ENCODE measurements at regions not wholly inside any gene's neighbourhood (a gene's known extent, or its start where the extent isn't known, plus 50 kb on each side); places are given as distances from the start of the nearest gene placed in this dataset.
"Not testable (repeated sequence)": the region's sequence is repeated elsewhere in the genome, so short reads cannot be mapped to it uniquely, and the experiment has no call there.

DNA sequence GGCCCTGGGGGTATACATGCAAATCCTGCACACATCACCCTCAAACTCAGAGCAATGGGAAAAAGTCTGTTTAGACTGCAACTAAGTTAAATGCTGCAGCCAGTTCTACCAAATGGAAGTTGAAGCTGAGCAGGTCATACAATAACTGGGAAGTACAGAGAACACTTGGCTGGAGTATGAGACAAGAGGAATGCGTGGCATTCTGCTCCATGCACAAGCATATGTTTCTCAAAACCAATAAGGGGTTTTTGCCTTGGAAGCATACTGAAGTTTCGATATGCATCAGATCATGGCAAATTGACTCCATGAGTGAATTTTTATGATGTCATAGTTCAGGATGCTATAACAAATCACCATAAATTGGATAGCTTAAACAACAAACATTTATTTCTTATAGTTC lies 193.8 kb downstream of the COL12A1 start:
- ChIA-PET CTCF (ENCODE audit: low intra/inter-chr PET ratio) (no interaction called here), POLR2A (no interaction called here)
- Histone ChIP-seq H3K36me3 (ENCODE audit: control insufficient read depth, insufficient read depth, low read length) (no peaks in the 10 kb centered on the region), H3K27ac (ENCODE audit: extremely low read depth, low read depth, low read length) (no peak overlapping the region), H3K79me2 (ENCODE audit: control insufficient read depth, insufficient read depth, low read length) (no peaks in the 10 kb centered on the region), H3K9me3 (replicated peaks; ENCODE audit: control insufficient read depth, insufficient read depth, low read depth, low read length) (no peaks in the 10 kb centered on the region), H3K4me2 (ENCODE audit: insufficient read depth, low read length) (no peak overlapping the region), H3K27me3 (ENCODE audit: control insufficient read depth in 2 of 2, insufficient read depth in 2 of 2, low read length in 2 of 2) (no peaks in the 10 kb centered on the region), H3K9me1 (ENCODE audit: control insufficient read depth, insufficient read depth, low read length) (no peaks in the 10 kb centered on the region), H3K4me3 (no peak overlapping the region), H3K9ac (ENCODE audit: insufficient read depth in 1 of 2, low read depth in 2 of 2, low read length in 2 of 2) (no peak overlapping the region), H2AFZ (ENCODE audit: low read depth, low read length) (no peak overlapping the region), H3K4me1 (replicated peaks in 1 of 2; ENCODE audit: control insufficient read depth in 2 of 2, insufficient read depth in 2 of 2, low read length in 2 of 2) (no peaks in the 10 kb centered on the region), H4K20me1 (replicated peaks; ENCODE audit: control insufficient read depth, insufficient read depth, low read length) (no peaks in the 10 kb centered on the region)
- 0% methylated on average over 2 of the region's 2 CpGs for WGBS (ENCODE audit: insufficient coverage, low coverage, missing lambda C conversion rate)
- ATAC-seq = no peak
- in situ Hi-C loops (cut with MboI) (no loop called here), intact Hi-C loops (cut with micrococcal nuclease) (no loop called here)
- TF ChIP-seq JUN (IDR thresholded peaks at IDR 0.05; ENCODE audit: borderline replicate concordance, low read depth, low read length) = no peak
- no peak for TF ChIP-seq JUN (CRISPR knock-in tag; IDR thresholded peaks at IDR 0.05; ENCODE audit: borderline replicate concordance)
- TF ChIP-seq RFX1 (IDR thresholded peaks at IDR 0.05) = no peak
- TF ChIP-seq HMG20B (CRISPR knock-in tag; IDR thresholded peaks at IDR 0.05) = no peak
- TF ChIP-seq ZNF507 (tag; conservative IDR thresholded peaks at IDR 0.05) = no peak
- DNase-seq (ENCODE audit: extremely low read depth in 1 of 4, low spot score in 3 of 4) = no peak
- BruUV-seq (replicated peaks) = no TSS peak
- FAIRE-seq = no peak

DNA sequence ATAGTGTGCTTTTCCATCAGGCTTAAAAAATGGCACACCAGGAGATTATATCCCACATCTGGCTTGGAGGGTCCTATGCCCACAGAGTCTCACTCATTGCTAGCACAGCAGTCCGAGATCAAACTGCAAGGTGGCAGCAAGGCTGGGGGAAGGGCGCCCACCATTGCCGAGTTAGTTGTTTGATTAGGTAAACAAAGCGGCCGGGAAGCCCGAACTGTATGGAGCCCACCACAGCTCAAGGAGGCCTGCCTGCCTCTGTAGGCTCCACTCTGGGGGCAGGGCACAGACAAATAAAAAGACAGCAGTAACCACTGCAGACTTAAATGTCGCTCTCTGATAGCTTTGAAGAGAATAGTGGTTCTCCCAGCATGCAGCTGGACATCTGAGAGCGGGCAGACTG lies 201.9 kb downstream of the COL12A1 start:
- H3K9ac ChIP-seq (ENCODE audit: insufficient read depth in 1 of 2, low read depth in 2 of 2, low read length in 2 of 2); DNase-seq (ENCODE audit: extremely low read depth in 1 of 4, low spot score in 3 of 4); H3K4me2 ChIP-seq (ENCODE audit: insufficient read depth, low read length); FAIRE-seq; H2AFZ ChIP-seq (ENCODE audit: low read depth, low read length); H3K36me3 ChIP-seq (ENCODE audit: control insufficient read depth, insufficient read depth, low read length); CTCF ChIA-PET (ENCODE audit: low intra/inter-chr PET ratio); intact Hi-C loops (cut with micrococcal nuclease); in situ Hi-C loops (cut with MboI); H3K4me3 ChIP-seq; BruUV-seq (replicated peaks); POLR2A ChIA-PET; H3K9me3 ChIP-seq (replicated peaks; ENCODE audit: control insufficient read depth, insufficient read depth, low read depth, low read length); H4K20me1 ChIP-seq (replicated peaks; ENCODE audit: control insufficient read depth, insufficient read depth, low read length); H3K4me1 ChIP-seq (replicated peaks in 1 of 2; ENCODE audit: control insufficient read depth in 2 of 2, insufficient read depth in 2 of 2, low read length in 2 of 2); H3K27ac ChIP-seq (ENCODE audit: extremely low read depth, low read depth, low read length); H3K9me1 ChIP-seq (ENCODE audit: control insufficient read depth, insufficient read depth, low read length); H3K79me2 ChIP-seq (ENCODE audit: control insufficient read depth, insufficient read depth, low read length); H3K27me3 ChIP-seq (ENCODE audit: control insufficient read depth in 2 of 2, insufficient read depth in 2 of 2, low read length in 2 of 2); ATAC-seq: not testable (repeated sequence)
- WGBS (ENCODE audit: insufficient coverage, low coverage, missing lambda C conversion rate) = 5% methylated on average over 4 of the region's 8 CpGs

Data from K562 (cell line).